Gastroesophageal sphincter (tissue), 4 donors: ENCODE measurements at regions not wholly inside any gene's neighbourhood (a gene's known extent, or its start where the extent isn't known, plus 50 kb on each side); places are given as distances from the start of the nearest gene placed in this dataset.
"Not testable (repeated sequence)": the region's sequence is repeated elsewhere in the genome, so short reads cannot be mapped to it uniquely, and the experiment has no call there.

Experiments used
- ATAC-seq: fragments of 150-250 bp; one replicate; pipeline ENCODE4 v1.9.1; 2016; ENCODE audit warnings: mild to moderate bottlenecking, moderate library complexity
- H3K27ac ChIP-seq, 4 donors: fragments of 200-600 bp; sonication (generic) in 3 of 4; 1 replicate in 3 of 4; 2 replicates in 1 of 4; pipeline ENCODE4 v1.5.1; 2016 to 2019
- H3K27me3 ChIP-seq: fragments of 200-600 bp; sonication (generic); one replicate; pipeline ENCODE4 v1.5.1; 2019
- H3K36me3 ChIP-seq, 2 donors: fragments of 200-600 bp; sonication (generic); one replicate each; pipeline ENCODE4 v1.5.1; 2019; ENCODE audit warnings: control low read depth in 1 of 2
- H3K4me1 ChIP-seq, 3 donors: fragments of 200-600 bp; sonication (generic); 1 replicate in 2 of 3; 2 replicates in 1 of 3; pipeline ENCODE4 v1.5.1; 2016 to 2019; ENCODE audit warnings: control low read depth in 2 of 3
- H3K4me3 ChIP-seq, 2 donors: fragments of 200-600 bp; sonication (generic); one replicate each; pipeline ENCODE4 v1.5.1; 2019; ENCODE audit warnings: mild to moderate bottlenecking in 1 of 2, moderate library complexity in 1 of 2
- H3K9me3 ChIP-seq, 3 donors: fragments of 200-600 bp; sonication (generic); one replicate each; pipeline ENCODE4 v1.5.1; 2017 to 2019; ENCODE audit warnings: control low read depth in 2 of 3
- CTCF ChIP-seq, 4 experiments: fragments of 200-600 bp in 2 of 4; fragments of 450-650 bp in 2 of 4; sonication (generic) in 1 of 4; IDR thresholded peaks; one replicate each; pipeline ENCODE4 v1.5.1; 2017 to 2019; ENCODE audit warnings: antibody characterized with exemption in 4 of 4, mild to moderate bottlenecking in 2 of 4, moderate library complexity in 2 of 4
- EP300 ChIP-seq: sonication (generic); formaldehyde crosslinking; IDR thresholded peaks from one replicate; pipeline ENCODE4 v1.6.1; 2017; ENCODE audit warnings: antibody characterized with exemption, mild to moderate bottlenecking
- POLR2A ChIP-seq, 2 donors: fragments of 450-650 bp; IDR thresholded peaks; one replicate each; pipeline ENCODE4 v1.6.1; 2017; ENCODE audit warnings: antibody characterized with exemption in 2 of 2, mild to moderate bottlenecking in 2 of 2, moderate library complexity in 1 of 2
- POLR2AphosphoS5 ChIP-seq: sonication (generic); formaldehyde crosslinking; IDR thresholded peaks from one replicate; pipeline ENCODE4 v1.6.1; 2017; ENCODE audit warnings: antibody characterized with exemption
- WGBS, 2 donors: methylation state at CpG; one replicate each; pipeline ENCODE4 v1.1.5; 2018; ENCODE audit warnings: low coverage in 1 of 2; 5-methylcytosine and 5-hydroxymethylcytosine counted together

- Histone ChIP-seq H3K27me3 (no peaks in the 10 kb centered on the region), H3K36me3 (no peaks in the 10 kb centered on the region), H3K27ac (no peak overlapping the region), H3K4me3 (no peak overlapping the region), H3K9me3 (no peaks in the 10 kb centered on the region), H3K4me1 (no peaks in the 10 kb centered on the region)
- ATAC-seq, result no peak
- no peak for TF ChIP-seq EP300
- no peak for TF ChIP-seq CTCF (IDR thresholded peaks at IDR 0.05)
- no peak for TF ChIP-seq POLR2A (IDR thresholded peaks at IDR 0.05)
- no peak for TF ChIP-seq POLR2AphosphoS5
- WGBS, 2 donors, result 88 to 95% methylated on average over 2 of the region's 2 CpGs
These were observed 110.8 kb upstream of the LIPC start for GRCh38 chr15:58321034-58321433.

- TF ChIP-seq CTCF (IDR thresholded peaks at IDR 0.05), result no peak
- no peak for TF ChIP-seq EP300
- TF ChIP-seq POLR2A (IDR thresholded peaks at IDR 0.05), result no peak
- TF ChIP-seq POLR2AphosphoS5, result no peak
- Histone ChIP-seq H3K4me3 (no peak overlapping the region), H3K9me3 (no peaks in the 10 kb centered on the region), H3K27ac (no peak overlapping the region), H3K36me3 (no peaks in the 10 kb centered on the region), H3K27me3 (no peaks in the 10 kb centered on the region), H3K4me1 (no peaks in the 10 kb centered on the region)
- WGBS, 2 donors, result 72 to 91% methylated on average over 3 of the region's 3 CpGs
- ATAC-seq, result no peak
These were observed 109.5 kb upstream of the LIPC start for GRCh38 chr15:58322253-58322652.

GRCh38 chr15:58323321-58323720 is 108.5 kb upstream of the LIPC start:
- H3K27me3 ChIP-seq, H3K9me3 ChIP-seq, H3K4me1 ChIP-seq, H3K4me3 ChIP-seq, H3K36me3 ChIP-seq, ATAC-seq, H3K27ac ChIP-seq: not testable (repeated sequence)
- 50 to 100% methylated on average over 1 of the region's 1 CpG for WGBS, 2 donors

GRCh38 chr15:58324533-58324932 is 107.3 kb upstream of the LIPC start:
- TF ChIP-seq CTCF (IDR thresholded peaks at IDR 0.05), result no peak
- no peak for TF ChIP-seq EP300
- TF ChIP-seq POLR2AphosphoS5, result no peak
- TF ChIP-seq POLR2A (IDR thresholded peaks at IDR 0.05), result no peak
- H3K36me3 ChIP-seq, result no peaks in the 10 kb centered on the region
- H3K27ac ChIP-seq, result no peak overlapping the region
- H3K4me3 ChIP-seq, result no peak overlapping the region
- no peaks in the 10 kb centered on the region for H3K27me3 ChIP-seq
- H3K9me3 ChIP-seq, result no peaks in the 10 kb centered on the region
- H3K4me1 ChIP-seq, result no peaks in the 10 kb centered on the region
- no peak for ATAC-seq

GRCh38 chr15:58327958-58328357 is 103.8 kb upstream of the LIPC start:
- no peak for ATAC-seq
- no peaks in the 10 kb centered on the region for H3K9me3 ChIP-seq
- WGBS, 2 donors, result 100% methylated on average over 1 of the region's 1 CpG
- H3K4me3 ChIP-seq, result no peak overlapping the region
- TF ChIP-seq POLR2AphosphoS5, result no peak
- no peak for TF ChIP-seq EP300
- no peak for TF ChIP-seq CTCF (IDR thresholded peaks at IDR 0.05)
- no peak for TF ChIP-seq POLR2A (IDR thresholded peaks at IDR 0.05)
- H3K27me3 ChIP-seq, result no peaks in the 10 kb centered on the region
- H3K36me3 ChIP-seq, result no peaks in the 10 kb centered on the region
- no peak overlapping the region for H3K27ac ChIP-seq
- peaks cover 0 to 34% (median 30%) of the 10 kb centered on the region in 3 donors for H3K4me1 ChIP-seq

- Histone ChIP-seq H3K27ac (no peak overlapping the region), H3K4me1 (peaks cover 0 to 40% (median 30%) of the 10 kb centered on the region in 3 donors), H3K36me3 (no peaks in the 10 kb centered on the region), H3K27me3 (no peaks in the 10 kb centered on the region), H3K9me3 (no peaks in the 10 kb centered on the region), H3K4me3 (no peak overlapping the region)
- ATAC-seq, result no peak
- TF ChIP-seq EP300 (no peak), POLR2AphosphoS5 (no peak), CTCF (IDR thresholded peaks at IDR 0.05) (no peak), POLR2A (IDR thresholded peaks at IDR 0.05) (no peak)
- WGBS, 2 donors, result 70 to 88% methylated on average over 2 of the region's 2 CpGs
These were observed 102.6 kb upstream of the LIPC start for GRCh38 chr15:58329211-58329610.
